ENCODE measurements at regions not wholly inside any gene's neighbourhood (a gene's known extent, or its start where the extent isn't known, plus 50 kb on each side); places are given as distances from the start of the nearest gene placed in this dataset.

DNA sequence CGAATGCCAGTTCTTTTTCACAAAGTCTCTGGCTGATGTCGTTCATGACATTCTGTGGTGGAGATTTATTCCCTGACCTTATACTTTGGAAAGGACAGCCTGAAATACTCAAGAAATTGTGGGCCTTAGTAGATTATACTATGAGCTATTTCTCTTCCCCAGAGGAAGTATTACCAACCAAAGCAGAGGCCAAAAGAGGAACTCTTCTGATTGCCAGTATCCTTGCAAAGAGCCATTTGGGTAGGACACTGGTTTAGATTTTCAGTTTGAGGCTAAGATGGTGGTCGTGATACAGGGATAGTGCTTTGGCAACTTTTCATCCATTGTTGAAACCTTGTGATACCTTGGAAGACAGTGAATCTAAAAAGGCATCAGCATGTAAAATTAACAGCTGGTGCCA lies 327.3 kb downstream of the HACE1 start:
- TF ChIP-seq YY1 (IDR thresholded peaks at IDR 0.05; ENCODE audit: insufficient read depth, insufficient read length) (no peak), SUZ12 (IDR thresholded peaks at IDR 0.05; ENCODE audit: extremely low read depth, insufficient read depth, insufficient read length) (no peak), ZNF274 (IDR thresholded peaks at IDR 0.05; ENCODE audit: low read depth, low read length) (no peak)
